ENCODE measurements at regions not wholly inside any gene's neighbourhood (a gene's known extent, or its start where the extent isn't known, plus 50 kb on each side); places are given as distances from the start of the nearest gene placed in this dataset.
"Not testable (repeated sequence)": the region's sequence is repeated elsewhere in the genome, so short reads cannot be mapped to it uniquely, and the experiment has no call there.

- not testable (repeated sequence) for DNase-seq
These were observed 75.7 kb downstream of the QDPR start for GRCh38 chr4:17436047-17436749.

- no peak for DNase-seq
These were observed 78.1 kb downstream of the QDPR start for GRCh38 chr4:17433827-17434226.

- DNase-seq = no peak
These were observed 83.9 kb downstream of the QDPR start for GRCh38 chr4:17427991-17428390.

GRCh38 chr4:17426222-17426621 is 85.7 kb downstream of the QDPR start:
- DNase-seq = no peak

GRCh38 chr4:17418010-17418409 is 93.9 kb downstream of the QDPR start:
- no peak for DNase-seq

GRCh38 chr4:17414392-17414791 is 97.5 kb downstream of the QDPR start:
- DNase-seq = no peak

GRCh38 chr4:17400686-17401085 is 111.2 kb downstream of the QDPR start:
- DNase-seq = no peak

GRCh38 chr4:17398805-17399204 is 113.1 kb downstream of the QDPR start:
- no peak for DNase-seq

GRCh38 chr4:17398035-17398434 is 113.9 kb downstream of the QDPR start:
- DNase-seq = no peak

GRCh38 chr4:17397611-17398010 is 114.3 kb downstream of the QDPR start:
- no peak for DNase-seq

GRCh38 chr4:17385403-17385802 is 126.5 kb downstream of the QDPR start:
- DNase-seq = peak; percentile 14

GRCh38 chr4:17380347-17380746 is 131.5 kb downstream of the QDPR start:
- DNase-seq = no peak

- DNase-seq = no peak
These were observed 135.7 kb downstream of the QDPR start for GRCh38 chr4:17376205-17376604.

GRCh38 chr4:17373666-17374065 is 138.2 kb downstream of the QDPR start:
- DNase-seq = no peak

- DNase-seq = no peak
These were observed 141.1 kb downstream of the QDPR start for GRCh38 chr4:17370818-17371217.

- DNase-seq = no peak
These were observed 143.5 kb downstream of the QDPR start for GRCh38 chr4:17368408-17368807.

GRCh38 chr4:17367201-17367600 is 144.7 kb downstream of the QDPR start:
- DNase-seq = no peak

GRCh38 chr4:17366496-17366895 is 145.4 kb downstream of the QDPR start:
- DNase-seq = no peak

GRCh38 chr4:17362430-17362829 is 149.5 kb downstream of the QDPR start:
- no peak for DNase-seq

GRCh38 chr4:17358241-17358640 is 153.6 kb downstream of the QDPR start:
- DNase-seq = no peak

GRCh38 chr4:17356926-17357325 is 155.0 kb downstream of the QDPR start:
- DNase-seq = no peak

GRCh38 chr4:17352357-17352756 is 159.5 kb downstream of the QDPR start:
- DNase-seq = no peak

GRCh38 chr4:17347445-17347844 is 164.4 kb downstream of the QDPR start:
- peak; percentile 45 for DNase-seq

- no peak for DNase-seq
These were observed 172.5 kb downstream of the QDPR start for GRCh38 chr4:17339376-17339775.

- DNase-seq = no peak
These were observed 174.9 kb downstream of the QDPR start for GRCh38 chr4:17336986-17337385.
